ENCODE measurements at regions not wholly inside any gene's neighbourhood (a gene's known extent, or its start where the extent isn't known, plus 50 kb on each side); places are given as distances from the start of the nearest gene placed in this dataset.
A peak's percentile ranks its signal among the peaks of the same experiment; 100 is the strongest.

GRCh38 chr15:81774309-81774708 lies 271.5 kb downstream of the MEX3B start:
- no peak for DNase-seq (ENCODE audit: low read depth)

GRCh38 chr15:81768773-81769172 lies 277.0 kb downstream of the MEX3B start:
- DNase-seq (ENCODE audit: low read depth), result no peak

GRCh38 chr15:81766829-81767475 lies 278.9 kb downstream of the MEX3B start:
- no peak for DNase-seq (ENCODE audit: low read depth)

- no peak for DNase-seq (ENCODE audit: low read depth)
These were observed 280.0 kb downstream of the MEX3B start for GRCh38 chr15:81765816-81766215.

GRCh38 chr15:81763304-81763703 lies 282.5 kb downstream of the MEX3B start:
- no peak for DNase-seq (ENCODE audit: low read depth)

GRCh38 chr15:81760686-81761085 lies 285.1 kb downstream of the MEX3B start:
- DNase-seq (ENCODE audit: low read depth), result no peak

- no peak for DNase-seq (ENCODE audit: low read depth)
These were observed 287.0 kb downstream of the MEX3B start for GRCh38 chr15:81758818-81759284.

- DNase-seq (ENCODE audit: low read depth), result no peak
These were observed 290.2 kb downstream of the MEX3B start for GRCh38 chr15:81755626-81756025.

- no peak for DNase-seq (ENCODE audit: low read depth)
These were observed 291.7 kb downstream of the MEX3B start for GRCh38 chr15:81754078-81754477.

GRCh38 chr15:81752974-81753373 lies 292.8 kb downstream of the MEX3B start:
- DNase-seq (ENCODE audit: low read depth), result peak; percentile 41

- peak; percentile 76 for DNase-seq (ENCODE audit: low read depth)
These were observed 293.3 kb downstream of the MEX3B start for GRCh38 chr15:81752546-81752942.

- no peak for DNase-seq (ENCODE audit: low read depth)
These were observed 293.8 kb downstream of the MEX3B start for GRCh38 chr15:81751816-81752545.

GRCh38 chr15:81751256-81751655 lies 294.6 kb downstream of the MEX3B start:
- no peak for DNase-seq (ENCODE audit: low read depth)

GRCh38 chr15:81749716-81750375 lies 296.0 kb downstream of the MEX3B start:
- no peak for DNase-seq (ENCODE audit: low read depth)

GRCh38 chr15:81747482-81747881 lies 298.3 kb downstream of the MEX3B start:
- no peak for DNase-seq (ENCODE audit: low read depth)

GRCh38 chr15:81747026-81747425 lies 298.8 kb downstream of the MEX3B start:
- no peak for DNase-seq (ENCODE audit: low read depth)

- DNase-seq (ENCODE audit: low read depth), result no peak
These were observed 301.5 kb downstream of the MEX3B start for GRCh38 chr15:81744364-81744763.

- peak; percentile 8 for DNase-seq (ENCODE audit: low read depth)
These were observed 305.4 kb downstream of the MEX3B start for GRCh38 chr15:81740416-81740815.

GRCh38 chr15:81729340-81729739 lies 316.5 kb downstream of the MEX3B start:
- no peak for DNase-seq (ENCODE audit: low read depth)

- no peak for DNase-seq (ENCODE audit: low read depth)
These were observed 317.1 kb downstream of the MEX3B start for GRCh38 chr15:81728726-81729125.

GRCh38 chr15:81725590-81725989 lies 320.2 kb downstream of the MEX3B start:
- DNase-seq (ENCODE audit: low read depth), result no peak

GRCh38 chr15:81724536-81724935 lies 321.3 kb downstream of the MEX3B start:
- no peak for DNase-seq (ENCODE audit: low read depth)

GRCh38 chr15:81723701-81724100 lies 322.1 kb downstream of the MEX3B start:
- DNase-seq (ENCODE audit: low read depth), result peak; percentile 34

Data from fibroblast of the conjunctiva (primary cell).